Vagina (tissue), 2 donors: ENCODE measurements at regions not wholly inside any gene's neighbourhood (a gene's known extent, or its start where the extent isn't known, plus 50 kb on each side); places are given as distances from the start of the nearest gene placed in this dataset.

Experiments used
- DNase-seq, 2 donors: peaks; one replicate each; pipeline ENCODE4 v3.0.0-alpha.2; 2017; ENCODE audit errors: extremely low spot score in 2 of 2
- H3K27ac ChIP-seq: fragments of 200-600 bp; sonication (generic); one replicate; pipeline ENCODE4 v1.5.1; 2019
- H3K27me3 ChIP-seq: fragments of 200-600 bp; sonication (generic); one replicate; pipeline ENCODE4 v1.5.1; 2019
- H3K36me3 ChIP-seq, 2 donors: fragments of 200-600 bp; sonication (generic); one replicate each; pipeline ENCODE4 v1.5.1; 2017 to 2019
- H3K4me1 ChIP-seq: fragments of 200-600 bp; sonication (generic); one replicate; pipeline ENCODE4 v1.5.1; 2019
- H3K4me3 ChIP-seq, 2 donors: fragments of 200-600 bp; sonication (generic); 1 replicate in 1 of 2; 2 replicates in 1 of 2; pipeline ENCODE4 v1.5.1; 2016 to 2019
- H3K9me3 ChIP-seq: fragments of 200-600 bp; sonication (generic); one replicate; pipeline ENCODE4 v1.5.1; 2019
- POLR2A ChIP-seq, 2 donors: fragments of 450-650 bp; IDR thresholded peaks; one replicate each; pipeline ENCODE4 v1.6.1; 2017; ENCODE audit warnings: antibody characterized with exemption in 2 of 2, mild to moderate bottlenecking in 2 of 2, moderate library complexity in 2 of 2
- POLR2AphosphoS5 ChIP-seq, 2 donors: sonication (generic); formaldehyde crosslinking; IDR thresholded peaks; one replicate each; pipeline ENCODE4 v1.9.0; 2017; ENCODE audit warnings: antibody characterized with exemption in 2 of 2, mild to moderate bottlenecking in 2 of 2, low read depth in 1 of 2; ENCODE audit not compliant: insufficient read depth in 1 of 2
- intact Hi-C: fragments of 100-400 bp; cut with DNase I; formaldehyde crosslinking; loops from one replicate; pipeline ENCODE4 v1.15.1; 2023
- TF ChIP-seq, protein P1 (sequence below), 3 experiments: fragments of 450-650 bp in 2 of 3; fragments of 200-600 bp in 1 of 3; sonication (generic) in 1 of 3; IDR thresholded peaks; one replicate each; pipeline ENCODE4 v1.5.1; 2017 to 2019; ENCODE audit warnings: antibody characterized with exemption in 3 of 3, mild to moderate bottlenecking in 2 of 3, moderate library complexity in 2 of 3

GRCh38 chr20:6920991-6921613 lies 153.6 kb downstream of the BMP2 start:
- Histone ChIP-seq H3K4me3 (no peak overlapping the region), H3K36me3 (no peaks in the 10 kb centered on the region), H3K27ac (no peak overlapping the region), H3K4me1 (peaks cover 5% of the 10 kb centered on the region), H3K27me3 (no peaks in the 10 kb centered on the region), H3K9me3 (no peaks in the 10 kb centered on the region)
- intact Hi-C loops, result no loop called here
- DNase-seq, result no peak
- TF ChIP-seq, protein P1, sequence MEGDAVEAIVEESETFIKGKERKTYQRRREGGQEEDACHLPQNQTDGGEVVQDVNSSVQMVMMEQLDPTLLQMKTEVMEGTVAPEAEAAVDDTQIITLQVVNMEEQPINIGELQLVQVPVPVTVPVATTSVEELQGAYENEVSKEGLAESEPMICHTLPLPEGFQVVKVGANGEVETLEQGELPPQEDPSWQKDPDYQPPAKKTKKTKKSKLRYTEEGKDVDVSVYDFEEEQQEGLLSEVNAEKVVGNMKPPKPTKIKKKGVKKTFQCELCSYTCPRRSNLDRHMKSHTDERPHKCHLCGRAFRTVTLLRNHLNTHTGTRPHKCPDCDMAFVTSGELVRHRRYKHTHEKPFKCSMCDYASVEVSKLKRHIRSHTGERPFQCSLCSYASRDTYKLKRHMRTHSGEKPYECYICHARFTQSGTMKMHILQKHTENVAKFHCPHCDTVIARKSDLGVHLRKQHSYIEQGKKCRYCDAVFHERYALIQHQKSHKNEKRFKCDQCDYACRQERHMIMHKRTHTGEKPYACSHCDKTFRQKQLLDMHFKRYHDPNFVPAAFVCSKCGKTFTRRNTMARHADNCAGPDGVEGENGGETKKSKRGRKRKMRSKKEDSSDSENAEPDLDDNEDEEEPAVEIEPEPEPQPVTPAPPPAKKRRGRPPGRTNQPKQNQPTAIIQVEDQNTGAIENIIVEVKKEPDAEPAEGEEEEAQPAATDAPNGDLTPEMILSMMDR (IDR thresholded peaks at IDR 0.05), result no peak
- no peak for TF ChIP-seq POLR2AphosphoS5 (IDR thresholded peaks at IDR 0.05; ENCODE audit: insufficient read depth in 1 of 2, low read depth in 1 of 2)
- no peak for TF ChIP-seq POLR2A (IDR thresholded peaks at IDR 0.05)

- intact Hi-C loops, result no loop called here
Observed at GRCh38 chr20:6921717-6922386, 154.4 kb downstream of the BMP2 start.

DNA sequence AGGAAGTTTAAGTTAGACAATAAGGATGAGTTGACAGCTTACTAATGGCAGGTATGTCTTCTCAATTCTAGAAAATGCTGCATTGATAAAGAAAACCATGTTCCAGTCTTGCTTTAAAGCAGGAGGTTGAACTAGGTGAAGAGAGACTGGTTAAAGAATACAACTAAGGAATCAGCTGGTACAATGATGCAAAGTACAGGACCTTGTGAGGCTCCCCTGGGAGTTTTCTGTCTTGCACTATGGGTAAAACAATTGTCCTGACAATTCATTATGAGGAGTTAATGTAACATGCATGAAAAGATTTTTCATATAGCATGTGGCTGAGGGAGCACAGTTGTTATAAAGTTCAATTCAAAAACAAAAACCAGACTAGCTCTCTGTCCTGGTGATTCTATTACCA lies 157.2 kb downstream of the BMP2 start:
- Histone ChIP-seq H3K4me1 (peaks cover 5% of the 10 kb centered on the region), H3K27ac (no peak overlapping the region), H3K9me3 (no peaks in the 10 kb centered on the region), H3K27me3 (no peaks in the 10 kb centered on the region), H3K36me3 (no peaks in the 10 kb centered on the region), H3K4me3 (no peak overlapping the region)
- DNase-seq, result no peak
- intact Hi-C loops, result no loop called here
- no peak for TF ChIP-seq POLR2A (IDR thresholded peaks at IDR 0.05)
- no peak for TF ChIP-seq POLR2AphosphoS5 (IDR thresholded peaks at IDR 0.05; ENCODE audit: insufficient read depth in 1 of 2, low read depth in 1 of 2)
- TF ChIP-seq, protein P1 (IDR thresholded peaks at IDR 0.05), result no peak

More at GRCh38 chr20:6921717-6922386, 154.4 kb downstream of the BMP2 start:
- no peak for TF ChIP-seq POLR2A (IDR thresholded peaks at IDR 0.05)
- no peaks in the 10 kb centered on the region for H3K27me3 ChIP-seq
- no peak overlapping the region for H3K4me3 ChIP-seq
- no peaks in the 10 kb centered on the region for H3K9me3 ChIP-seq
- peaks cover 5% of the 10 kb centered on the region for H3K4me1 ChIP-seq
- no peak overlapping the region for H3K27ac ChIP-seq
- no peaks in the 10 kb centered on the region for H3K36me3 ChIP-seq
- no peak for DNase-seq

DNA sequence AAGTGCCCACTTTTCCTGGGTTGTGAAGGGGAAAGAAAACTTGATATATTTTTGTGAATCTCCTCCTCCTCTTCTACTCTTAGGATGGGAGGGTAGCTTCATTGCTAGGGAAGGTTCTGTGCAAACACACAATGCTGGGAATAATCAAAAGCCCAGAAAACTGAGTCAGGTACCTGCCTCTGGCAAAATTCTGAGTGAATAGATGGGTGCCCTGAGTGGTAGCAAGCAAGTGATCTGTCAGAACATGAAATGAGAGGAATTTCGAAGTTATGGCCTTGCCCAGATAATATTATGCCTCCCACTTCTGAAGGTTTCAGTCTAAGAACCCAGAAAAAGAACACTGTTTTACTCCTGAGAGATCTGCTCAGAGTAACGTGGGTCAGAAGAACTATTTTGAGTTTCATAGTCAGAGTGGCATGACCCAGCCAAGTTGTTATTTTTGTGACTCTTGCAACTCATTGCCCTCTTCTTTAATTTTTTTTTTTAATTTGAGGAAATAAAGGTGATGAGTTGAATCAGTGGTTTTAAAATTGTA lies 158.3 kb downstream of the BMP2 start:
- Histone ChIP-seq H3K4me3 (no peak overlapping the region), H3K36me3 (no peaks in the 10 kb centered on the region), H3K27ac (no peak overlapping the region), H3K9me3 (no peaks in the 10 kb centered on the region), H3K4me1 (peaks cover 5% of the 10 kb centered on the region), H3K27me3 (no peaks in the 10 kb centered on the region)
- TF ChIP-seq, protein P1 (IDR thresholded peaks at IDR 0.05), result no peak
- TF ChIP-seq POLR2A (IDR thresholded peaks at IDR 0.05) (no peak), POLR2AphosphoS5 (IDR thresholded peaks at IDR 0.05; ENCODE audit: insufficient read depth in 1 of 2, low read depth in 1 of 2) (no peak)
- DNase-seq, result no peak
- intact Hi-C loops, result no loop called here

- Histone ChIP-seq H3K27ac (no peak overlapping the region), H3K4me1 (no peaks in the 10 kb centered on the region), H3K9me3 (no peaks in the 10 kb centered on the region), H3K4me3 (no peak overlapping the region), H3K27me3 (no peaks in the 10 kb centered on the region), H3K36me3 (no peaks in the 10 kb centered on the region)
- intact Hi-C loops, result no loop called here
- no peak for DNase-seq
- TF ChIP-seq, protein P1 (IDR thresholded peaks at IDR 0.05), result no peak
- no peak for TF ChIP-seq POLR2A (IDR thresholded peaks at IDR 0.05)
- TF ChIP-seq POLR2AphosphoS5 (IDR thresholded peaks at IDR 0.05; ENCODE audit: insufficient read depth in 1 of 2, low read depth in 1 of 2), result no peak
Observed at GRCh38 chr20:6940048-6940447, 172.6 kb downstream of the BMP2 start.
